ENCODE measurements at regions not wholly inside any gene's neighbourhood (a gene's known extent, or its start where the extent isn't known, plus 50 kb on each side); places are given as distances from the start of the nearest gene placed in this dataset.

DNA sequence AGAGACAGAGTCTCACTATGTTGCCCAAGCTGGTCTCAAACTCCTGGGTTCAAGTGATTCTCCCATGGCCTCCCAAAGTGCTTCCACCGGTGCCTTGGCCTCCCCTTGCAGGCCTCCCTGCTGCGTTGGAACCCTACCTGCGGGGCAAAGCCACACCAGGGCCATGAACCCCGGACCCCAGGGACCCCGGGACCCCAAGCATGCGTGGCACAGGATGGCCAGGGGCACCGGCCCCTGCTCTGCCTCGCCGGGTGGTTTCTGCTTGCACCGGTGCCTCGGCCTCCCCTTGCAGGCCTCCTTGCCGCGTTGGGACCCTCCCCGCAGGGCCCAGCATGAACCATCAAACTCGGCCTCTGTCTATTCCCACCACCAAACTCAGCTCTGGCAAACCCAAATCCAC is 301.0 kb upstream of the NPVF start:
- no peak overlapping the region for H3K27ac ChIP-seq (ENCODE audit: low read length)
- no peaks in the 10 kb centered on the region for H3K4me1 ChIP-seq (ENCODE audit: control insufficient read depth, low read depth, low read length)
- no peaks in the 10 kb centered on the region for H3K9me3 ChIP-seq (ENCODE audit: control insufficient read depth, low read depth, low read length)
- H3K27me3 ChIP-seq (ENCODE audit: control insufficient read depth, insufficient read depth, low read length): no peaks in the 10 kb centered on the region
- H3K9ac ChIP-seq (ENCODE audit: low read length): no peak overlapping the region
- no peaks in the 10 kb centered on the region for H3K36me3 ChIP-seq (ENCODE audit: control insufficient read depth, low read depth, low read length)
- H3K4me3 ChIP-seq (ENCODE audit: low read length): no peak overlapping the region

GRCh38 chr7:25536851-25537250 is 308.6 kb upstream of the NPVF start:
- H3K36me3 ChIP-seq (ENCODE audit: control insufficient read depth, low read depth, low read length): no peaks in the 10 kb centered on the region
- no peaks in the 10 kb centered on the region for H3K9me3 ChIP-seq (ENCODE audit: control insufficient read depth, low read depth, low read length)
- no peaks in the 10 kb centered on the region for H3K4me1 ChIP-seq (ENCODE audit: control insufficient read depth, low read depth, low read length)
- no peak overlapping the region for H3K27ac ChIP-seq (ENCODE audit: low read length)
- H3K4me3 ChIP-seq (ENCODE audit: low read length): no peak overlapping the region
- H3K27me3 ChIP-seq (ENCODE audit: control insufficient read depth, insufficient read depth, low read length): no peaks in the 10 kb centered on the region
- H3K9ac ChIP-seq (ENCODE audit: low read length): no peak overlapping the region

DNA sequence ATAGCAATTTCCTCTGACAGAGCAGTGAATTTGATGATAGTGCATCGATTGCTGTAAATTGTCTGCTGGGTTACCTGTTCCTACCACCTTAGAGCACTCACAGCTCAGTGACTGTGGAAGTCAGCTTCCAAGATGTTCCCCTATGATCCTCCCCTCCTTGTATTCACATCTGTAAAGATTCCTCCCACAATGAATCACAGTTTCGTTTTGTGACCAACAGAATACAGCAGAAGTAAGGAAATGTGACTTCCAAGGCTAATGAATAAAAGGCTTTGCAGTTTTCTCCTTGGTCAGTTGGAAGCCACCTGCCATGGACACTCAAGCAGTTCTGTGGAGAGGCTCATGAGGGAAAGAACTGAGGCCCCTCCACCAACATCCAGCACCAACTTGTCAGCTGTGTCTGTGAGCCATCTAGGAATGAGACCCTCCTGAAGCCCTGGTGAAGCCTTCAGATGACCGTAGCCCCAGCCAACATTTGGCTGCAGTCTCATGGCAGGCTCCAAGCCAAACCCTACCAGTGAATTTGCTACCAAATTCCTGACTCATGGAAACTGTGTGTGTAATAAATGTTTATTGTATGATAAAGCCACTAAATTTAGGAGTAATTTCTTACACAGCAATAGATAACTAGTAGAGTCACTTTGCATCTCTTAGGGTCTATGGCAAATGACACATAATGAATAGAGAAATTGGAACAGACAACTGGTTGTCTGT is 309.5 kb upstream of the NPVF start:
- Histone ChIP-seq H3K4me3 (ENCODE audit: low read length) (no peak overlapping the region), H3K9ac (ENCODE audit: low read length) (no peak overlapping the region), H3K36me3 (ENCODE audit: control insufficient read depth, low read depth, low read length) (no peaks in the 10 kb centered on the region), H3K27me3 (ENCODE audit: control insufficient read depth, insufficient read depth, low read length) (no peaks in the 10 kb centered on the region), H3K27ac (ENCODE audit: low read length) (no peak overlapping the region), H3K4me1 (ENCODE audit: control insufficient read depth, low read depth, low read length) (no peaks in the 10 kb centered on the region), H3K9me3 (ENCODE audit: control insufficient read depth, low read depth, low read length) (no peaks in the 10 kb centered on the region)

GRCh38 chr7:25541094-25541821 is 313.0 kb upstream of the NPVF start:
- Histone ChIP-seq H3K36me3 (ENCODE audit: control insufficient read depth, low read depth, low read length) (no peaks in the 10 kb centered on the region), H3K9ac (ENCODE audit: low read length) (no peak overlapping the region), H3K4me3 (ENCODE audit: low read length) (no peak overlapping the region), H3K4me1 (ENCODE audit: control insufficient read depth, low read depth, low read length) (no peaks in the 10 kb centered on the region), H3K27ac (ENCODE audit: low read length) (no peak overlapping the region), H3K27me3 (ENCODE audit: control insufficient read depth, insufficient read depth, low read length) (no peaks in the 10 kb centered on the region), H3K9me3 (ENCODE audit: control insufficient read depth, low read depth, low read length) (no peaks in the 10 kb centered on the region)

DNA sequence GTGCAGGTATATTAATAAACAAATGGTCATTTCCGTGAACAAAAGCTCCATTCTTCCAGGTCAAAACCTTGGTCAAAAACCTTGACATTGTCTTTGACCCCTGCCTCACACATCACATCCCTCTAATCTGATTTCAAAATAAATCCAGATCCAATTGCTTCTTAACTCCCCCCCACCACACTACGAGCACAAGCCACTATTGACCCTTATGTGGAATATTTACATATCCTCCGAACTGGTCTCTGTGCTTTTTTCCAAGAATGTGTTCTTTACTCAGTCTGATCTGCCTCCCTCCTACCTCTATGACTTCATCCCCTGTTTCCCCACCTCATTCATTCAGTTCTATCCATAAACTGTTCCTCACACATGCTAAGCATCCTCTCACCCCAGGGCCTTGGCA is 313.6 kb upstream of the NPVF start:
- no peaks in the 10 kb centered on the region for H3K4me1 ChIP-seq (ENCODE audit: control insufficient read depth, low read depth, low read length)
- no peaks in the 10 kb centered on the region for H3K9me3 ChIP-seq (ENCODE audit: control insufficient read depth, low read depth, low read length)
- no peaks in the 10 kb centered on the region for H3K27me3 ChIP-seq (ENCODE audit: control insufficient read depth, insufficient read depth, low read length)
- H3K27ac ChIP-seq (ENCODE audit: low read length): no peak overlapping the region
- no peaks in the 10 kb centered on the region for H3K36me3 ChIP-seq (ENCODE audit: control insufficient read depth, low read depth, low read length)
- no peak overlapping the region for H3K9ac ChIP-seq (ENCODE audit: low read length)
- no peak overlapping the region for H3K4me3 ChIP-seq (ENCODE audit: low read length)

DNA sequence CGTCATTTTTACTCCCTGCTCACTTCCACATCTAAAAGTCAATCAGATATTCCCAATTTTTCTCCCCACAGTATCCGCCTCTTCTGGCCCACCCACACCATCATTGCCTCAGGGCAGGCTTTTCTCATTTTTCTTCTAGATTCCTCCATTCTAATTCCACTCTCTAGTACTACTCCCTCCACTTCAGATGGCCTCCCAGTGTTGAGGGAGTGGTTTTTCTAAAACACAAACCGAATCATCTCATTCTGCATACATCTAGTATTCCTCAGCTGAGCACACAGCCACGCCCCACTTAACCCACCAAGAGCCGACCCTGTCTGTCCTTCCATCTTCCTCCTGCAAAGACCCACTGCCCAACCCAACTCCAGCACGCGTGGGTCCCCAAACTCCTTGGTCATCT is 314.9 kb upstream of the NPVF start:
- H3K27ac ChIP-seq (ENCODE audit: low read length): no peak overlapping the region
- no peaks in the 10 kb centered on the region for H3K27me3 ChIP-seq (ENCODE audit: control insufficient read depth, insufficient read depth, low read length)
- H3K36me3 ChIP-seq (ENCODE audit: control insufficient read depth, low read depth, low read length): no peaks in the 10 kb centered on the region

DNA sequence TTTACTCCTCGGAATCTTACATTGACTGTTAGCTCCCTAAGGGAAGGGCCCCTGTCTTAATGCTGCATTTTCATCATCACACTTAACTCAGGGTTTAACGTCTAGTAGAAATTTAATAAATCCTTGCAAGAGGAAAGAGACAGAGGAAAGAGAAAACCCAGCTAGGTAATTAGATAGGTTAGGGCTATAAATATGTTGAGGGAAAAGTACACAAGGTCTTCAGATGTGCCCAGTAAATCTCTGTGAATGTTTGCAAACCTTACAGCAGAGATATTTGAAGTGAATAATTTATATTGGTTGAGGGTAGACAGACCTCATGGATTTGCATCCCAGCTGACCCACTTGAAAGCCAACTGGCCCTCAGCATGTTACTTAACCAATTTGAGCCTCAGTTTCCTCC is 315.5 kb upstream of the NPVF start:
- H3K27me3 ChIP-seq (ENCODE audit: control insufficient read depth, insufficient read depth, low read length): no peaks in the 10 kb centered on the region
- no peaks in the 10 kb centered on the region for H3K9me3 ChIP-seq (ENCODE audit: control insufficient read depth, low read depth, low read length)
- H3K9ac ChIP-seq (ENCODE audit: low read length): no peak overlapping the region
- H3K4me3 ChIP-seq (ENCODE audit: low read length): no peak overlapping the region
- H3K27ac ChIP-seq (ENCODE audit: low read length): no peak overlapping the region
- no peaks in the 10 kb centered on the region for H3K36me3 ChIP-seq (ENCODE audit: control insufficient read depth, low read depth, low read length)
- H3K4me1 ChIP-seq (ENCODE audit: control insufficient read depth, low read depth, low read length): no peaks in the 10 kb centered on the region

More for the DNA sequence above, 314.9 kb upstream of the NPVF start:
- Histone ChIP-seq H3K4me3 (ENCODE audit: low read length) (no peak overlapping the region), H3K9me3 (ENCODE audit: control insufficient read depth, low read depth, low read length) (no peaks in the 10 kb centered on the region), H3K4me1 (ENCODE audit: control insufficient read depth, low read depth, low read length) (no peaks in the 10 kb centered on the region), H3K9ac (ENCODE audit: low read length) (no peak overlapping the region)

GRCh38 chr7:25544254-25544653 is 316.0 kb upstream of the NPVF start:
- Histone ChIP-seq H3K4me1 (ENCODE audit: control insufficient read depth, low read depth, low read length) (no peaks in the 10 kb centered on the region), H3K27ac (ENCODE audit: low read length) (no peak overlapping the region), H3K4me3 (ENCODE audit: low read length) (no peak overlapping the region), H3K9ac (ENCODE audit: low read length) (no peak overlapping the region), H3K27me3 (ENCODE audit: control insufficient read depth, insufficient read depth, low read length) (no peaks in the 10 kb centered on the region), H3K9me3 (ENCODE audit: control insufficient read depth, low read depth, low read length) (no peaks in the 10 kb centered on the region), H3K36me3 (ENCODE audit: control insufficient read depth, low read depth, low read length) (no peaks in the 10 kb centered on the region)

DNA sequence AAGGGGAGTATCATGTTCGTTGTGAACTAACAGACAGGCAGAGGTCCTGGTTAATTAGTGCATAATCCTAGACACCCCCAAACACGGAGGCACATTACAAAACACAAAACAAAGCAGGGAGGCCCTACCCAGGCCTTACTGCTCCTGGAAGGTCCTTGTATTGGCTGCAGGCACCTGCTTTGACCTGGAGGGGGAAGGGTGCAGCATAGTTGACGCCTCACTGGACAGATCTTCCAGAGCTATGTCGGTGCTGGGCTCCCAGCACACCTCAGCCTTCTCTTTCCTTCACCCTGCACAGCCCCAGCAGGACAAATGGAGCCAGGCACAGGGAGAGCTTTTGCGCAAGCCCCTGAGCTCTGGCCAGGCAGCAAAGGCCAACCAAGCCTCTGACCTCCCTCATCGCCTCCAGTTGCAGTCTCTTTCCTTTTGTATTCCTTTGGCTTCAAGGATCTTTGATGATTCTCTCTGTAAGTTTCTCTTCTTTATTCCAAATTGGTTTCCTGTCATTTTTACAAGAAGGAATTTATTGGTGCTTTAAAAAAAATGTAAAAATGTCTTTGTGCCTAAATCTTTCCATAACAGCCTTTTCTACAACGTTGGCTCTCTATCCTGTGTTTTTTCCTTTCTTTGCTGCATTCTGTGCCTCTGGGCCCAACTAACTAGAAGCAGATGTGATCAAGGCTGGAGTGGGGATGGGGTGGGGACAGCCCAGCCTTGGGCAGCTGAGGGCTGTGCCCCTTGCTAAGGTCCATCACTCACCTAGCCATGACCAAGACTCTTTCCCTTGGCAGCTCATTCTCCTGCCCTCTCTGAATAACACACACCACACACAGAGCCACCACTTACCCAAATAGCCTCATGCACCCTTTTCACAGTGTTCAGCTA is 317.1 kb upstream of the NPVF start:
- Histone ChIP-seq H3K9me3 (ENCODE audit: control insufficient read depth, low read depth, low read length) (no peaks in the 10 kb centered on the region), H3K4me3 (ENCODE audit: low read length) (no peak overlapping the region), H3K36me3 (ENCODE audit: control insufficient read depth, low read depth, low read length) (no peaks in the 10 kb centered on the region), H3K4me1 (ENCODE audit: control insufficient read depth, low read depth, low read length) (no peaks in the 10 kb centered on the region), H3K27ac (ENCODE audit: low read length) (no peak overlapping the region), H3K9ac (ENCODE audit: low read length) (no peak overlapping the region), H3K27me3 (ENCODE audit: control insufficient read depth, insufficient read depth, low read length) (no peaks in the 10 kb centered on the region)

GRCh38 chr7:25546306-25546705 is 318.0 kb upstream of the NPVF start:
- Histone ChIP-seq H3K27ac (ENCODE audit: low read length) (no peak overlapping the region), H3K9ac (ENCODE audit: low read length) (no peak overlapping the region), H3K4me3 (ENCODE audit: low read length) (no peak overlapping the region), H3K36me3 (ENCODE audit: control insufficient read depth, low read depth, low read length) (no peaks in the 10 kb centered on the region), H3K9me3 (ENCODE audit: control insufficient read depth, low read depth, low read length) (no peaks in the 10 kb centered on the region), H3K4me1 (ENCODE audit: control insufficient read depth, low read depth, low read length) (no peaks in the 10 kb centered on the region), H3K27me3 (ENCODE audit: control insufficient read depth, insufficient read depth, low read length) (no peaks in the 10 kb centered on the region)

DNA sequence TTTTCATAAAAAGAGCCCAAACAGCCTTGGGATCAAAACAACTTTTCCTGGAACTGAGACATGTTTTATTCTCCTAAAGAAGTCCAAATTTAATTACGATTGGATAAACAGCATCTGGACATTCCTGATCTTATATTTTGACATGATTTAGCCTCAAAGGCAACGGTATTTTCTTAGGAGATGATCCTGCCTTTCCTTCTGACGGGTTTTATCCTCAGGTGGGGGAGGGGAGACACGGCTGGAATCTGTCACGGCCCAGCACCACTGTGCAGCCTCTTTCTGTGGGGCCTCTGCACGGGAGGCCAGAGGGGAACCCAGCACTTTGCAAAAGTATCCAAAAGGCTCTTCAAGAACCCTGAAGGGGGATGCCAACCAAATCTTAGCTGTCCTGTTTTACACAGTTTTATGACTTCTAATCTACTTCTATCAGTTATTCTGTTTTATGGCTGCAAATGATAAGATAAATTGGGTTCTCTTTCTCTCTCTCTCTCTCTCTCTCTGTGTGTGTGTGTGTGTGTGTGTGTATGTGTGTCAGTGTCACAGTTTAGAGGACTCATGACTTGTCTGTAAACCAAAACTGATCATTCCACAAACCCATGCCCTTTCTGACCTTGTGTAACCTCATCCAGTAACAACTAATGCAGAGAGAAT is 321.1 kb upstream of the NPVF start:
- H3K9me3 ChIP-seq (ENCODE audit: control insufficient read depth, low read depth, low read length): no peaks in the 10 kb centered on the region
- no peak overlapping the region for H3K9ac ChIP-seq (ENCODE audit: low read length)
- H3K36me3 ChIP-seq (ENCODE audit: control insufficient read depth, low read depth, low read length): no peaks in the 10 kb centered on the region
- no peak overlapping the region for H3K27ac ChIP-seq (ENCODE audit: low read length)
- H3K27me3 ChIP-seq (ENCODE audit: control insufficient read depth, insufficient read depth, low read length): no peaks in the 10 kb centered on the region
- no peak overlapping the region for H3K4me3 ChIP-seq (ENCODE audit: low read length)
- H3K4me1 ChIP-seq (ENCODE audit: control insufficient read depth, low read depth, low read length): peaks cover 7% of the 10 kb centered on the region
